ENCODE measurements at regions not wholly inside any gene's neighbourhood (a gene's known extent, or its start where the extent isn't known, plus 50 kb on each side); places are given as distances from the start of the nearest gene placed in this dataset.

GRCh38 chr2:45184606-45185005, 175.4 kb upstream of the SIX2 start:
- H3K4me3 Mint-ChIP-seq = no peak overlapping the region
- no peak overlapping the region for H3K27ac Mint-ChIP-seq (ENCODE audit: low read depth)
- DNase-seq (ENCODE audit: low spot score in 2 of 2) (no peak), ATAC-seq (replicated peaks; ENCODE audit: extremely low read depth, poor library complexity, severe bottlenecking) (no peak)
- H3K27me3 Mint-ChIP-seq = peaks cover 44% of the 10 kb centered on the region
- H3K4me1 Mint-ChIP-seq = no peaks in the 10 kb centered on the region
- H3K9me3 Mint-ChIP-seq = peaks cover 4% of the 10 kb centered on the region
- H3K36me3 Mint-ChIP-seq (ENCODE audit: insufficient read depth) = no peaks in the 10 kb centered on the region

- Mint-ChIP-seq H3K4me1 (no peaks in the 10 kb centered on the region), H3K4me3 (no peak overlapping the region), H3K27me3 (peaks cover 35% of the 10 kb centered on the region), H3K9me3 (peaks cover 4% of the 10 kb centered on the region), H3K27ac (ENCODE audit: low read depth) (no peak overlapping the region), H3K36me3 (ENCODE audit: insufficient read depth) (no peaks in the 10 kb centered on the region)
- DNase-seq (ENCODE audit: low spot score in 2 of 2) = no peak
- ATAC-seq (replicated peaks; ENCODE audit: extremely low read depth, poor library complexity, severe bottlenecking) = no peak
These were observed 173.5 kb upstream of the SIX2 start for GRCh38 chr2:45182667-45183295.

GRCh38 chr2:45180779-45181178, 171.5 kb upstream of the SIX2 start:
- DNase-seq (ENCODE audit: low spot score in 2 of 2) (no peak), ATAC-seq (replicated peaks; ENCODE audit: extremely low read depth, poor library complexity, severe bottlenecking) (no peak)
- H3K36me3 Mint-ChIP-seq (ENCODE audit: insufficient read depth) = no peaks in the 10 kb centered on the region
- no peaks in the 10 kb centered on the region for H3K4me1 Mint-ChIP-seq
- H3K27me3 Mint-ChIP-seq = peaks cover 40% of the 10 kb centered on the region
- H3K4me3 Mint-ChIP-seq = no peak overlapping the region
- peaks cover 15% of the 10 kb centered on the region for H3K9me3 Mint-ChIP-seq
- no peak overlapping the region for H3K27ac Mint-ChIP-seq (ENCODE audit: low read depth)

GRCh38 chr2:45180033-45180746, 170.9 kb upstream of the SIX2 start:
- no peak overlapping the region for H3K27ac Mint-ChIP-seq (ENCODE audit: low read depth)

GRCh38 chr2:45178854-45179253, 169.6 kb upstream of the SIX2 start:
- no peak for DNase-seq (ENCODE audit: low spot score in 2 of 2)
- Mint-ChIP-seq H3K27me3 (peaks cover 55% of the 10 kb centered on the region), H3K27ac (ENCODE audit: low read depth) (no peak overlapping the region), H3K4me3 (no peak overlapping the region), H3K9me3 (peaks cover 15% of the 10 kb centered on the region), H3K4me1 (no peaks in the 10 kb centered on the region), H3K36me3 (ENCODE audit: insufficient read depth) (no peaks in the 10 kb centered on the region)
- ATAC-seq (replicated peaks; ENCODE audit: extremely low read depth, poor library complexity, severe bottlenecking) = no peak

More at GRCh38 chr2:45180033-45180746, 170.9 kb upstream of the SIX2 start:
- Mint-ChIP-seq H3K9me3 (peaks cover 15% of the 10 kb centered on the region), H3K4me3 (no peak overlapping the region), H3K36me3 (ENCODE audit: insufficient read depth) (no peaks in the 10 kb centered on the region), H3K4me1 (no peaks in the 10 kb centered on the region), H3K27me3 (peaks cover 42% of the 10 kb centered on the region)
- ATAC-seq (replicated peaks; ENCODE audit: extremely low read depth, poor library complexity, severe bottlenecking) (no peak), DNase-seq (ENCODE audit: low spot score in 2 of 2) (no peak)

- Mint-ChIP-seq H3K27me3 (peaks cover 60% of the 10 kb centered on the region), H3K4me3 (no peak overlapping the region), H3K36me3 (ENCODE audit: insufficient read depth) (no peaks in the 10 kb centered on the region), H3K27ac (ENCODE audit: low read depth) (no peak overlapping the region), H3K4me1 (no peaks in the 10 kb centered on the region), H3K9me3 (peaks cover 15% of the 10 kb centered on the region)
- ATAC-seq (replicated peaks; ENCODE audit: extremely low read depth, poor library complexity, severe bottlenecking) (no peak), DNase-seq (ENCODE audit: low spot score in 2 of 2) (no peak)
These were observed 169.1 kb upstream of the SIX2 start for GRCh38 chr2:45178359-45178758.

GRCh38 chr2:45177870-45178269, 168.6 kb upstream of the SIX2 start:
- H3K27ac Mint-ChIP-seq (ENCODE audit: low read depth) = no peak overlapping the region
- peaks cover 15% of the 10 kb centered on the region for H3K9me3 Mint-ChIP-seq
- no peak for ATAC-seq (replicated peaks; ENCODE audit: extremely low read depth, poor library complexity, severe bottlenecking)
- H3K27me3 Mint-ChIP-seq = peaks cover 65% of the 10 kb centered on the region
- no peak overlapping the region for H3K4me3 Mint-ChIP-seq
- no peaks in the 10 kb centered on the region for H3K36me3 Mint-ChIP-seq (ENCODE audit: insufficient read depth)
- no peak for DNase-seq (ENCODE audit: low spot score in 2 of 2)
- H3K4me1 Mint-ChIP-seq = no peaks in the 10 kb centered on the region

DNA sequence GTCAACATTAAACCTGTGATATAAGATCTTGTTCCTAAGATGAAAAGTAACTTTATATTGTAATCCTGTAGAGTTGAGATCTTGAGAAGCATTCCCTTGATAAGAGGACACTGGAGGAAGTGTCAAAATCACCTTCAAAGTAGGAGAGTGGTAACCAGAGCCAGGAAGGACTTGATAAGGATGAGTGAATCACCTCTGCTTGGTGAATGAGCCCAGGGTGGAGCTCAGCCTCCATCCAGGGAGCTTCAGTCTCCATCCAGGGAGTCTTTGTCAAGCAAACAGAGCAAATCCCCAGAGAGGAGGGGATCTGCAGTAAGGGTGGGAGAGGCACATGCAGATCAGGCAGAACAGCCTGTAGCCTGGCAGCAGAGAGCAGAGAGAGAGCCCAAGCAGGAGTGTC, 167.1 kb upstream of the SIX2 start:
- H3K27me3 Mint-ChIP-seq = peaks cover 66% of the 10 kb centered on the region
- no peak overlapping the region for H3K4me3 Mint-ChIP-seq
- DNase-seq (ENCODE audit: low spot score in 2 of 2) (no peak), ATAC-seq (replicated peaks; ENCODE audit: extremely low read depth, poor library complexity, severe bottlenecking) (no peak)
- peaks cover 12% of the 10 kb centered on the region for H3K9me3 Mint-ChIP-seq
- H3K36me3 Mint-ChIP-seq (ENCODE audit: insufficient read depth) = no peaks in the 10 kb centered on the region
- no peaks in the 10 kb centered on the region for H3K4me1 Mint-ChIP-seq
- H3K27ac Mint-ChIP-seq (ENCODE audit: low read depth) = no peak overlapping the region

- Mint-ChIP-seq H3K27ac (ENCODE audit: low read depth) (no peak overlapping the region), H3K36me3 (ENCODE audit: insufficient read depth) (no peaks in the 10 kb centered on the region), H3K4me3 (no peak overlapping the region), H3K27me3 (peaks cover 62% of the 10 kb centered on the region), H3K9me3 (peaks cover 12% of the 10 kb centered on the region), H3K4me1 (no peaks in the 10 kb centered on the region)
- DNase-seq (ENCODE audit: low spot score in 2 of 2) (no peak), ATAC-seq (replicated peaks; ENCODE audit: extremely low read depth, poor library complexity, severe bottlenecking) (no peak)
These were observed 164.3 kb upstream of the SIX2 start for GRCh38 chr2:45173513-45173912.

- no peak overlapping the region for H3K4me3 Mint-ChIP-seq
- no peak for ATAC-seq (replicated peaks; ENCODE audit: extremely low read depth, poor library complexity, severe bottlenecking)
- no peak for DNase-seq (ENCODE audit: low spot score in 2 of 2)
- no peaks in the 10 kb centered on the region for H3K36me3 Mint-ChIP-seq (ENCODE audit: insufficient read depth)
- H3K27me3 Mint-ChIP-seq = peaks cover 68% of the 10 kb centered on the region
- peaks cover 12% of the 10 kb centered on the region for H3K9me3 Mint-ChIP-seq
- H3K27ac Mint-ChIP-seq (ENCODE audit: low read depth) = no peak overlapping the region
- no peaks in the 10 kb centered on the region for H3K4me1 Mint-ChIP-seq
These were observed 163.6 kb upstream of the SIX2 start for GRCh38 chr2:45172760-45173392.

GRCh38 chr2:45172142-45172541, 162.9 kb upstream of the SIX2 start:
- H3K36me3 Mint-ChIP-seq (ENCODE audit: insufficient read depth) = no peaks in the 10 kb centered on the region
- H3K4me1 Mint-ChIP-seq = no peaks in the 10 kb centered on the region
- peaks cover 6% of the 10 kb centered on the region for H3K9me3 Mint-ChIP-seq
- H3K27me3 Mint-ChIP-seq = peaks cover 76% of the 10 kb centered on the region
- no peak overlapping the region for H3K4me3 Mint-ChIP-seq
- H3K27ac Mint-ChIP-seq (ENCODE audit: low read depth) = no peak overlapping the region
- ATAC-seq (replicated peaks; ENCODE audit: extremely low read depth, poor library complexity, severe bottlenecking) = no peak
- DNase-seq (ENCODE audit: low spot score in 2 of 2) = no peak

DNA sequence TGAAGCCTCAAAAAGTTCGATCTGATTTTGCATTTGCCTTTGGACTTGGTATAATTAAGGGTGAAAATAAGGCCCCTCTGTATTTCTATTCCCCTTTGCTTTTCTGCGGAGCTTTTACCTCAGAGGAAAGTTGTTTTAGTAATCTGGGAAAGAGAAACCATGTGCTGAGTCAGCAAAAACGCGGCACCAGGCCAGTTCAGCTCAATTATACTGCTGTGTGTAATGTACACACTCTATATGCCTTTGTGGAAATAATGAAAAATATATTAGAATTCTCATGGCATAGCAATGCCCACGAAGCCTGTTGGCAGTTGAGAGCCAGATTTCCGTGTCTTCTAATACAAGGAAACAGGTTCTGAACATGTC, 161.9 kb upstream of the SIX2 start:
- Mint-ChIP-seq H3K27me3 (peaks cover 75% of the 10 kb centered on the region), H3K4me1 (no peaks in the 10 kb centered on the region), H3K36me3 (ENCODE audit: insufficient read depth) (no peaks in the 10 kb centered on the region), H3K27ac (ENCODE audit: low read depth) (no peak overlapping the region), H3K4me3 (no peak overlapping the region), H3K9me3 (no peaks in the 10 kb centered on the region)
- ATAC-seq (replicated peaks; ENCODE audit: extremely low read depth, poor library complexity, severe bottlenecking) (no peak), DNase-seq (ENCODE audit: low spot score in 2 of 2) (no peak)

Data from central memory CD8-positive, alpha-beta T cell (primary cell).